ENCODE measurements at regions not wholly inside any gene's neighbourhood (a gene's known extent, or its start where the extent isn't known, plus 50 kb on each side); places are given as distances from the start of the nearest gene placed in this dataset.

DNA sequence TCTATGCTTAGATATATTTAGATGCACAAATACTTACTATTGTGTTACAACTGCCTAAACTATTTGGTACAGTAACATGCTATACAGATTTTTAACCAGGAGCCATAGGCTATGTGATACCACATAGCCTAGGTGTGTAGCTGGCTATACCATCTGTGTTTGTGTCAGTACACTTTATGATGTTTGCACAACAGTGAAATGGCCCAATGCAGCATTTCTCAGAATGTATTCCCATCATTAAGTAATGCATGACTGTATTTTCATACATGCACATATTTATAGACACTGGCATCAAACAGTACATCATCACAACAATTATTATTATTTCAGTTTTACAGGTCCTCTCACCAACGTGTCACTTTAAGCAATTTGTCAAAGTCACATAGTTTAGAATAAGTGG is 979.5 kb upstream of the TENM4 start:
- Histone ChIP-seq H3K4me3 (ENCODE audit: low read depth in 2 of 2, low read length in 2 of 2) (no peak overlapping the region), H3K36me3 (ENCODE audit: control insufficient read depth, insufficient read depth, low read length) (no peaks in the 10 kb centered on the region), H3K4me1 (ENCODE audit: control insufficient read depth, insufficient read depth, low read length) (no peaks in the 10 kb centered on the region), H3K9me3 (ENCODE audit: control insufficient read depth, insufficient read depth, low read depth, low read length) (no peaks in the 10 kb centered on the region), H3K27ac (ENCODE audit: low read length) (no peak overlapping the region), H3K27me3 (ENCODE audit: control insufficient read depth, insufficient read depth, low read length) (no peaks in the 10 kb centered on the region)
- no TSS peak for BruUV-seq (replicated peaks)
- DNase-seq (ENCODE audit: low read depth, low spot score) (no peak), ATAC-seq (no peak)
- in situ Hi-C loops (cut with HindIII; ENCODE audit: low pct_unique_long_range_greater_than_20kb, low sequenced_read_pairs) = no loop called here
- ChIA-PET CTCF (no interaction called here), POLR2A (no interaction called here)
- TF ChIP-seq, protein P1, sequence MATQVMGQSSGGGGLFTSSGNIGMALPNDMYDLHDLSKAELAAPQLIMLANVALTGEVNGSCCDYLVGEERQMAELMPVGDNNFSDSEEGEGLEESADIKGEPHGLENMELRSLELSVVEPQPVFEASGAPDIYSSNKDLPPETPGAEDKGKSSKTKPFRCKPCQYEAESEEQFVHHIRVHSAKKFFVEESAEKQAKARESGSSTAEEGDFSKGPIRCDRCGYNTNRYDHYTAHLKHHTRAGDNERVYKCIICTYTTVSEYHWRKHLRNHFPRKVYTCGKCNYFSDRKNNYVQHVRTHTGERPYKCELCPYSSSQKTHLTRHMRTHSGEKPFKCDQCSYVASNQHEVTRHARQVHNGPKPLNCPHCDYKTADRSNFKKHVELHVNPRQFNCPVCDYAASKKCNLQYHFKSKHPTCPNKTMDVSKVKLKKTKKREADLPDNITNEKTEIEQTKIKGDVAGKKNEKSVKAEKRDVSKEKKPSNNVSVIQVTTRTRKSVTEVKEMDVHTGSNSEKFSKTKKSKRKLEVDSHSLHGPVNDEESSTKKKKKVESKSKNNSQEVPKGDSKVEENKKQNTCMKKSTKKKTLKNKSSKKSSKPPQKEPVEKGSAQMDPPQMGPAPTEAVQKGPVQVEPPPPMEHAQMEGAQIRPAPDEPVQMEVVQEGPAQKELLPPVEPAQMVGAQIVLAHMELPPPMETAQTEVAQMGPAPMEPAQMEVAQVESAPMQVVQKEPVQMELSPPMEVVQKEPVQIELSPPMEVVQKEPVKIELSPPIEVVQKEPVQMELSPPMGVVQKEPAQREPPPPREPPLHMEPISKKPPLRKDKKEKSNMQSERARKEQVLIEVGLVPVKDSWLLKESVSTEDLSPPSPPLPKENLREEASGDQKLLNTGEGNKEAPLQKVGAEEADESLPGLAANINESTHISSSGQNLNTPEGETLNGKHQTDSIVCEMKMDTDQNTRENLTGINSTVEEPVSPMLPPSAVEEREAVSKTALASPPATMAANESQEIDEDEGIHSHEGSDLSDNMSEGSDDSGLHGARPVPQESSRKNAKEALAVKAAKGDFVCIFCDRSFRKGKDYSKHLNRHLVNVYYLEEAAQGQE (IDR thresholded peaks at IDR 0.05; ENCODE audit: insufficient read depth in 1 of 2, low read depth in 2 of 2, low read length in 1 of 2) = no peak
- intact Hi-C loops (cut with micrococcal nuclease; ENCODE audit: unreplicated experiment) = no loop called here

DNA sequence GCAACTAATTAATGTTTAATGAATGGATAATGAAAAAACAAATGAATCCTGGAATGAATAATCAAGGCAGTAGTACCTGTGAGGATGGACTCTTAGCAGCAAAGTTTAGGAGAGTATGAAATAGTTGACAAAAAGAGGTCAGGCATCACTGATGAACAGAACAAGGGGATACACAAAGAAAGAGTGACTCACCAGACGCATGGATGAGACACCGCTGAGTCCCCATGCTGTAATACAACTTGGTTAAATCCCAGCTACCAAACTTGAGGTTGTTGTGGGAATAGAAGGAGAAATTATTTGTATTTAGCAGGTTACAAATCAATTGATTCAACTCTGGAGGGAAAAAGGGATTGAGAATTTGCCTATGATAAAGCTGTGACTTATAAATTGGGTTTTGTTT is 976.9 kb upstream of the TENM4 start:
- Histone ChIP-seq H3K4me3 (ENCODE audit: low read depth in 2 of 2, low read length in 2 of 2) (no peak overlapping the region), H3K36me3 (ENCODE audit: control insufficient read depth, insufficient read depth, low read length) (no peaks in the 10 kb centered on the region), H3K4me1 (ENCODE audit: control insufficient read depth, insufficient read depth, low read length) (no peaks in the 10 kb centered on the region), H3K27ac (ENCODE audit: low read length) (no peak overlapping the region), H3K9me3 (ENCODE audit: control insufficient read depth, insufficient read depth, low read depth, low read length) (no peaks in the 10 kb centered on the region), H3K27me3 (ENCODE audit: control insufficient read depth, insufficient read depth, low read length) (no peaks in the 10 kb centered on the region)
- TF ChIP-seq POLR2AphosphoS5 (IDR thresholded peaks at IDR 0.05; ENCODE audit: low read depth, low read length) (no peak), TCF7L2 (IDR thresholded peaks at IDR 0.05; ENCODE audit: low read depth, low read length) (no peak), SIN3A (IDR thresholded peaks at IDR 0.05; ENCODE audit: borderline replicate concordance, insufficient read depth, low read depth, low read length) (no peak)
- TF ChIP-seq, protein P1 (IDR thresholded peaks at IDR 0.05; ENCODE audit: insufficient read depth in 1 of 2, low read depth in 2 of 2, low read length in 1 of 2) = no peak
- TF ChIP-seq, protein P2, sequence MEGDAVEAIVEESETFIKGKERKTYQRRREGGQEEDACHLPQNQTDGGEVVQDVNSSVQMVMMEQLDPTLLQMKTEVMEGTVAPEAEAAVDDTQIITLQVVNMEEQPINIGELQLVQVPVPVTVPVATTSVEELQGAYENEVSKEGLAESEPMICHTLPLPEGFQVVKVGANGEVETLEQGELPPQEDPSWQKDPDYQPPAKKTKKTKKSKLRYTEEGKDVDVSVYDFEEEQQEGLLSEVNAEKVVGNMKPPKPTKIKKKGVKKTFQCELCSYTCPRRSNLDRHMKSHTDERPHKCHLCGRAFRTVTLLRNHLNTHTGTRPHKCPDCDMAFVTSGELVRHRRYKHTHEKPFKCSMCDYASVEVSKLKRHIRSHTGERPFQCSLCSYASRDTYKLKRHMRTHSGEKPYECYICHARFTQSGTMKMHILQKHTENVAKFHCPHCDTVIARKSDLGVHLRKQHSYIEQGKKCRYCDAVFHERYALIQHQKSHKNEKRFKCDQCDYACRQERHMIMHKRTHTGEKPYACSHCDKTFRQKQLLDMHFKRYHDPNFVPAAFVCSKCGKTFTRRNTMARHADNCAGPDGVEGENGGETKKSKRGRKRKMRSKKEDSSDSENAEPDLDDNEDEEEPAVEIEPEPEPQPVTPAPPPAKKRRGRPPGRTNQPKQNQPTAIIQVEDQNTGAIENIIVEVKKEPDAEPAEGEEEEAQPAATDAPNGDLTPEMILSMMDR (IDR thresholded peaks at IDR 0.05) = no peak
- BruUV-seq (replicated peaks) = no TSS peak
- intact Hi-C loops (cut with micrococcal nuclease; ENCODE audit: unreplicated experiment) (no loop called here), in situ Hi-C loops (cut with HindIII; ENCODE audit: low pct_unique_long_range_greater_than_20kb, low sequenced_read_pairs) (no loop called here)
- POLR2A ChIA-PET = no interaction called here
- no peak for DNase-seq (ENCODE audit: low read depth, low spot score)
- ATAC-seq = no peak
- CTCF ChIA-PET = no interaction called here

Measured in Panc1 (cell line).